SK-N-SH treated with all-trans-retinoic acid at 6 μM for 48 hours (cell line): ENCODE measurements at regions not wholly inside any gene's neighbourhood (a gene's known extent, or its start where the extent isn't known, plus 50 kb on each side); places are given as distances from the start of the nearest gene placed in this dataset.

Experiments
- ATAC-seq: fragments of 200-7000 bp; cut with Tn5 transposase; 3 replicates; pipeline ENCODE4 v1.9.1; 2020; ENCODE audit warnings: mild to moderate bottlenecking, moderate library complexity
- ARNTL ChIP-seq: fragments of 450-650 bp; formaldehyde crosslinking; IDR thresholded peaks from 2 replicates; pipeline ENCODE4 v1.5.0; 2020; ENCODE audit warnings: low read depth, mild to moderate bottlenecking, moderate library complexity, borderline replicate concordance
- BACH2 ChIP-seq: fragments of 250-450 bp; sonication (Bioruptor Pico); IDR thresholded peaks from 2 replicates; pipeline ENCODE4 v1.9.0; 2021; ENCODE audit warnings: mild to moderate bottlenecking, borderline replicate concordance
- CSDC2 ChIP-seq: fragments of 250-450 bp; sonication (Bioruptor Pico); IDR thresholded peaks from 2 replicates; pipeline ENCODE4 v1.5.0; 2020; ENCODE audit warnings: mild to moderate bottlenecking, moderate library complexity
- ESRRG ChIP-seq: fragments of 250-450 bp; sonication (Bioruptor Pico); IDR thresholded peaks from 2 replicates; pipeline ENCODE4 v1.6.1; 2021; ENCODE audit warnings: mild to moderate bottlenecking
- GLIS3 ChIP-seq: fragments of 250-450 bp; sonication (Bioruptor Pico); IDR thresholded peaks from 2 replicates; pipeline ENCODE4 v1.5.0; 2020; ENCODE audit warnings: mild to moderate bottlenecking, moderate library complexity
- ISL1 ChIP-seq: fragments of 250-450 bp; sonication (Bioruptor Pico); IDR thresholded peaks from 2 replicates; pipeline ENCODE4 v2.1.2; 2022; ENCODE audit warnings: mild to moderate bottlenecking, moderate library complexity
- OSR1 ChIP-seq: fragments of 250-450 bp; sonication (Bioruptor Pico); IDR thresholded peaks from 2 replicates; pipeline ENCODE4 v1.8.0; 2022; ENCODE audit warnings: moderate library complexity, mild to moderate bottlenecking, inconsistent platforms
- PPARA ChIP-seq: fragments of 250-450 bp; sonication (Bioruptor Pico); IDR thresholded peaks from 2 replicates; pipeline ENCODE4 v1.5.0; 2020; ENCODE audit warnings: mild to moderate bottlenecking, borderline replicate concordance
- RARB ChIP-seq: fragments of 250-450 bp; sonication (Bioruptor Pico); IDR thresholded peaks from 2 replicates; pipeline ENCODE4 v1.8.0; 2021; ENCODE audit warnings: mild to moderate bottlenecking, moderate library complexity
- TCF4 ChIP-seq: fragments of 250-450 bp; sonication (Bioruptor Pico); IDR thresholded peaks from 2 replicates; pipeline ENCODE4 v1.8.0; 2021; ENCODE audit warnings: mild to moderate bottlenecking, moderate library complexity, borderline replicate concordance
- TOX ChIP-seq: fragments of 250-450 bp; sonication (Bioruptor Pico); IDR thresholded peaks from 2 replicates; pipeline ENCODE4 v1.8.0; 2021; ENCODE audit warnings: mild to moderate bottlenecking, moderate library complexity, borderline replicate concordance
- ZC3H10 ChIP-seq: fragments of 250-450 bp; sonication (Bioruptor Pico); IDR thresholded peaks from 2 replicates; pipeline ENCODE4 v1.5.1; 2021; ENCODE audit warnings: mild to moderate bottlenecking, moderate library complexity
- ZFP3 ChIP-seq: fragments of 250-450 bp; sonication (Bioruptor Pico); IDR thresholded peaks from 2 replicates; pipeline ENCODE4 v1.5.0; 2020; ENCODE audit warnings: mild to moderate bottlenecking, moderate library complexity
- ZFP30 ChIP-seq: fragments of 450-650 bp; formaldehyde crosslinking; IDR thresholded peaks from 2 replicates; pipeline ENCODE4 v1.5.0; 2022; ENCODE audit warnings: mild to moderate bottlenecking, moderate library complexity
- ZNF8 ChIP-seq: fragments of 450-650 bp; formaldehyde crosslinking; IDR thresholded peaks from 2 replicates; pipeline ENCODE4 v1.5.0; 2020; ENCODE audit warnings: mild to moderate bottlenecking, moderate library complexity
- TF ChIP-seq, protein P1 (sequence below): fragments of 250-450 bp; sonication (Bioruptor Pico); IDR thresholded peaks from 2 replicates; pipeline ENCODE4 v1.8.0; 2020; ENCODE audit warnings: mild to moderate bottlenecking, moderate library complexity, borderline replicate concordance
- TF ChIP-seq, protein P2 (sequence below): fragments of 250-450 bp; sonication (Bioruptor Pico); IDR thresholded peaks from 2 replicates; pipeline ENCODE4 v1.5.1; 2020; ENCODE audit warnings: low read depth, mild to moderate bottlenecking, moderate library complexity
- TF ChIP-seq, protein P3 (sequence below): fragments of 250-450 bp; sonication (Bioruptor Pico); IDR thresholded peaks from 2 replicates; pipeline ENCODE4 v1.8.0; 2021; ENCODE audit warnings: low read depth, mild to moderate bottlenecking, moderate library complexity, borderline replicate concordance
- TF ChIP-seq, protein P4 (sequence below): fragments of 250-450 bp; sonication (Bioruptor Pico); IDR thresholded peaks from 2 replicates; pipeline ENCODE4 v1.5.0; 2020; ENCODE audit warnings: mild to moderate bottlenecking, moderate library complexity
- TF ChIP-seq, protein P5 (sequence below): fragments of 250-450 bp; sonication (Bioruptor Pico); IDR thresholded peaks from 2 replicates; pipeline ENCODE4 v1.5.1; 2021; ENCODE audit warnings: mild to moderate bottlenecking, moderate library complexity

DNA sequence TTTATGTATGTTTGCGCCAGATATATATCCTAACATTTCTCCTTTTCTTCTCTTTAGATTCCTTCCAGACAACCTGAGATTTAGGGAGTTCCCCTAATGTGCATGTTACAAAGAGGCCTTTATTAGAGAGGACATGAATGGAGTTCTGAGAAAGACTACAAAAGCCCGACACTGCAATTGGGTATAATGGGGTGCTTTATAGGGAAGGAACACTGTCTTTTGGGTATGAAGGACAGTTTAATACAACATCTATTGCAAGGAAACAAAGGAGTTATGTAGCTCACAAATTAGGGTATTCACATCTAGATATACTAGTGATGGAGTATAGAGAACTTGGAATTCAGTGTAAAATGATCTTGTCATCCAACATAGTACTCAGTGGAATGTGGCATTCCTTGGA, 383.8 kb downstream of the FIGN start:
- ATAC-seq, result no peak
- TF ChIP-seq ZFP3 (no peak), PPARA (CRISPR knock-in tag) (no peak), ISL1 (no peak), TOX (CRISPR knock-in tag) (no peak), ZNF8 (CRISPR knock-in tag) (no peak)

DNA sequence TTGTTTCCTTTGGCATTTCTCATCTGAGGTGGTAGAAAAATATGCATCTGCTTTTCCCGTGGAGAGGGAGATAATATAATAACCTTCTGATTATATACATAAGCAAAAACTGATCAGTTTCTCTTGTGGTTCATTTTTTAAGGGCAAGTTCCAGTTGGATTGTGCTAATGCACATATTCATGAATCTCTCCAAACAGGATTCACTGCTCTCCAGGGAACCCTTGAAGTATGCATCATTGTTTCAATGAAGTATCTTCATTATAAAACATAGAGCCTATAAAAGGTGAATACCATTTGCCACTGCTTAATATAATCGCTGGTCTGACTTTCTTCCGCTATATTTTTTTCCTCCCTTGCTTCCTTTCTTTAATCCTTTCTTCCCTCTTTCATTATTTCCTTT, 384.7 kb downstream of the FIGN start:
- ATAC-seq, result no peak
- TF ChIP-seq, protein P1, sequence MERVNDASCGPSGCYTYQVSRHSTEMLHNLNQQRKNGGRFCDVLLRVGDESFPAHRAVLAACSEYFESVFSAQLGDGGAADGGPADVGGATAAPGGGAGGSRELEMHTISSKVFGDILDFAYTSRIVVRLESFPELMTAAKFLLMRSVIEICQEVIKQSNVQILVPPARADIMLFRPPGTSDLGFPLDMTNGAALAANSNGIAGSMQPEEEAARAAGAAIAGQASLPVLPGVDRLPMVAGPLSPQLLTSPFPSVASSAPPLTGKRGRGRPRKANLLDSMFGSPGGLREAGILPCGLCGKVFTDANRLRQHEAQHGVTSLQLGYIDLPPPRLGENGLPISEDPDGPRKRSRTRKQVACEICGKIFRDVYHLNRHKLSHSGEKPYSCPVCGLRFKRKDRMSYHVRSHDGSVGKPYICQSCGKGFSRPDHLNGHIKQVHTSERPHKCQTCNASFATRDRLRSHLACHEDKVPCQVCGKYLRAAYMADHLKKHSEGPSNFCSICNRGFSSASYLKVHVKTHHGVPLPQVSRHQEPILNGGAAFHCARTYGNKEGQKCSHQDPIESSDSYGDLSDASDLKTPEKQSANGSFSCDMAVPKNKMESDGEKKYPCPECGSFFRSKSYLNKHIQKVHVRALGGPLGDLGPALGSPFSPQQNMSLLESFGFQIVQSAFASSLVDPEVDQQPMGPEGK (CRISPR knock-in tag), result no peak
- no peak for TF ChIP-seq PPARA (CRISPR knock-in tag)
- TF ChIP-seq TOX (CRISPR knock-in tag), result no peak
- TF ChIP-seq, protein P2, sequence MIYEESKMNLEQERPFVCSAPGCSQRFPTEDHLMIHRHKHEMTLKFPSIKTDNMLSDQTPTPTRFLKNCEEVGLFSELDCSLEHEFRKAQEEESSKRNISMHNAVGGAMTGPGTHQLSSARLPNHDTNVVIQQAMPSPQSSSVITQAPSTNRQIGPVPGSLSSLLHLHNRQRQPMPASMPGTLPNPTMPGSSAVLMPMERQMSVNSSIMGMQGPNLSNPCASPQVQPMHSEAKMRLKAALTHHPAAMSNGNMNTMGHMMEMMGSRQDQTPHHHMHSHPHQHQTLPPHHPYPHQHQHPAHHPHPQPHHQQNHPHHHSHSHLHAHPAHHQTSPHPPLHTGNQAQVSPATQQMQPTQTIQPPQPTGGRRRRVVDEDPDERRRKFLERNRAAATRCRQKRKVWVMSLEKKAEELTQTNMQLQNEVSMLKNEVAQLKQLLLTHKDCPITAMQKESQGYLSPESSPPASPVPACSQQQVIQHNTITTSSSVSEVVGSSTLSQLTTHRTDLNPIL (CRISPR knock-in tag), result no peak
- no peak for TF ChIP-seq CSDC2 (CRISPR knock-in tag)
- TF ChIP-seq ZFP30 (CRISPR knock-in tag), result no peak
- no peak for TF ChIP-seq RARB (CRISPR knock-in tag)
- no peak for TF ChIP-seq BACH2
- no peak for TF ChIP-seq ESRRG (CRISPR knock-in tag)
- TF ChIP-seq, protein P3, sequence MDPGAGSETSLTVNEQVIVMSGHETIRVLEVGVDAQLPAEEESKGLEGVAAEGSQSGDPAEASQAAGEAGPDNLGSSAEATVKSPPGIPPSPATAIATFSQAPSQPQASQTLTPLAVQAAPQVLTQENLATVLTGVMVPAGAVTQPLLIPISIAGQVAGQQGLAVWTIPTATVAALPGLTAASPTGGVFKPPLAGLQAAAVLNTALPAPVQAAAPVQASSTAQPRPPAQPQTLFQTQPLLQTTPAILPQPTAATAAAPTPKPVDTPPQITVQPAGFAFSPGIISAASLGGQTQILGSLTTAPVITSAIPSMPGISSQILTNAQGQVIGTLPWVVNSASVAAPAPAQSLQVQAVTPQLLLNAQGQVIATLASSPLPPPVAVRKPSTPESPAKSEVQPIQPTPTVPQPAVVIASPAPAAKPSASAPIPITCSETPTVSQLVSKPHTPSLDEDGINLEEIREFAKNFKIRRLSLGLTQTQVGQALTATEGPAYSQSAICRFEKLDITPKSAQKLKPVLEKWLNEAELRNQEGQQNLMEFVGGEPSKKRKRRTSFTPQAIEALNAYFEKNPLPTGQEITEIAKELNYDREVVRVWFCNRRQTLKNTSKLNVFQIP (CRISPR knock-in tag), result no peak
- TF ChIP-seq, protein P4, sequence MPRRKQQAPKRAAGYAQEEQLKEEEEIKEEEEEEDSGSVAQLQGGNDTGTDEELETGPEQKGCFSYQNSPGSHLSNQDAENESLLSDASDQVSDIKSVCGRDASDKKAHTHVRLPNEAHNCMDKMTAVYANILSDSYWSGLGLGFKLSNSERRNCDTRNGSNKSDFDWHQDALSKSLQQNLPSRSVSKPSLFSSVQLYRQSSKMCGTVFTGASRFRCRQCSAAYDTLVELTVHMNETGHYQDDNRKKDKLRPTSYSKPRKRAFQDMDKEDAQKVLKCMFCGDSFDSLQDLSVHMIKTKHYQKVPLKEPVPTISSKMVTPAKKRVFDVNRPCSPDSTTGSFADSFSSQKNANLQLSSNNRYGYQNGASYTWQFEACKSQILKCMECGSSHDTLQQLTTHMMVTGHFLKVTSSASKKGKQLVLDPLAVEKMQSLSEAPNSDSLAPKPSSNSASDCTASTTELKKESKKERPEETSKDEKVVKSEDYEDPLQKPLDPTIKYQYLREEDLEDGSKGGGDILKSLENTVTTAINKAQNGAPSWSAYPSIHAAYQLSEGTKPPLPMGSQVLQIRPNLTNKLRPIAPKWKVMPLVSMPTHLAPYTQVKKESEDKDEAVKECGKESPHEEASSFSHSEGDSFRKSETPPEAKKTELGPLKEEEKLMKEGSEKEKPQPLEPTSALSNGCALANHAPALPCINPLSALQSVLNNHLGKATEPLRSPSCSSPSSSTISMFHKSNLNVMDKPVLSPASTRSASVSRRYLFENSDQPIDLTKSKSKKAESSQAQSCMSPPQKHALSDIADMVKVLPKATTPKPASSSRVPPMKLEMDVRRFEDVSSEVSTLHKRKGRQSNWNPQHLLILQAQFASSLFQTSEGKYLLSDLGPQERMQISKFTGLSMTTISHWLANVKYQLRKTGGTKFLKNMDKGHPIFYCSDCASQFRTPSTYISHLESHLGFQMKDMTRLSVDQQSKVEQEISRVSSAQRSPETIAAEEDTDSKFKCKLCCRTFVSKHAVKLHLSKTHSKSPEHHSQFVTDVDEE, result no peak
- no peak for TF ChIP-seq OSR1 (CRISPR knock-in tag)
- TF ChIP-seq ZC3H10 (CRISPR knock-in tag), result no peak
- TF ChIP-seq ZNF8 (CRISPR knock-in tag), result no peak
- TF ChIP-seq ISL1, result no peak
- TF ChIP-seq GLIS3 (CRISPR knock-in tag), result no peak
- no peak for TF ChIP-seq ARNTL (CRISPR knock-in tag)
- TF ChIP-seq, all 23 proteins: peak for 0

DNA sequence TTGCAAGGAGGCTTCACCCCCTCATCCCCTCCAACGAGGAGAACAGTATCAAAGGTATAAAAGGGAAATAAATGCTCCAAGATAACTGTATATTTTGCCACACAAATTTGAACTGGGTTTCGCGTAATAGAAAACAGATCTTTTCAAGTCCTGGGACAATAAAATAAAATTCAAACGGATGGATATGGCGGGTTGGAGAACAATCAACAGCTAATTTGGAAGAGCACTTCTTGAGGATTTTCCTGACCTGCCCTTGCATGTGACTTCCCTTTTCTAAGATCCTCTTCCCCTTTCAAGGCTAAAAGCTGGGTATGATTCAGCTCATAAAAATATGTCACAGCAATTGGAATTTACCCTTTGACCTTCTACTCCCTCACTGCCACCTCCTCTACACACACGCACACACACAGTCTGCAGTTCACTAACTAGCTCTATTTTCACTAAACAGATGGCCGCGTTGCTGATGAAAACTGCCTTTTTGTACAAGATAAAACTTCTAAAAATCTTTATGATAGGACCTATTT, 386.9 kb downstream of the FIGN start:
- TF ChIP-seq, protein P5, sequence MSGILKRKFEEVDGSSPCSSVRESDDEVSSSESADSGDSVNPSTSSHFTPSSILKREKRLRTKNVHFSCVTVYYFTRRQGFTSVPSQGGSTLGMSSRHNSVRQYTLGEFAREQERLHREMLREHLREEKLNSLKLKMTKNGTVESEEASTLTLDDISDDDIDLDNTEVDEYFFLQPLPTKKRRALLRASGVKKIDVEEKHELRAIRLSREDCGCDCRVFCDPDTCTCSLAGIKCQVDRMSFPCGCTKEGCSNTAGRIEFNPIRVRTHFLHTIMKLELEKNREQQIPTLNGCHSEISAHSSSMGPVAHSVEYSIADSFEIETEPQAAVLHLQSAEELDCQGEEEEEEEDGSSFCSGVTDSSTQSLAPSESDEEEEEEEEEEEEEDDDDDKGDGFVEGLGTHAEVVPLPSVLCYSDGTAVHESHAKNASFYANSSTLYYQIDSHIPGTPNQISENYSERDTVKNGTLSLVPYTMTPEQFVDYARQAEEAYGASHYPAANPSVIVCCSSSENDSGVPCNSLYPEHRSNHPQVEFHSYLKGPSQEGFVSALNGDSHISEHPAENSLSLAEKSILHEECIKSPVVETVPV (CRISPR knock-in tag), result no peak
- TF ChIP-seq RARB (CRISPR knock-in tag) (no peak), TCF4 (CRISPR knock-in tag) (no peak), ISL1 (no peak), ESRRG (CRISPR knock-in tag) (no peak), ZNF8 (CRISPR knock-in tag) (no peak), ARNTL (CRISPR knock-in tag) (no peak), ZFP30 (CRISPR knock-in tag) (no peak), ZFP3 (no peak), PPARA (CRISPR knock-in tag) (no peak), CSDC2 (CRISPR knock-in tag) (no peak)
- TF ChIP-seq, protein P1 (CRISPR knock-in tag), result no peak
- TF ChIP-seq, protein P2 (CRISPR knock-in tag), result no peak
- TF ChIP-seq, protein P4, result no peak
- ATAC-seq, result no peak
